K562 (cell line): ENCODE measurements at regions not wholly inside any gene's neighbourhood (a gene's known extent, or its start where the extent isn't known, plus 50 kb on each side); places are given as distances from the start of the nearest gene placed in this dataset.

Experiments used
- POLR2AphosphoS2 ChIP-seq: IDR thresholded peaks from 2 replicates; pipeline ENCODE4 v1.6.1; 2012; ENCODE audit warnings: low read length, improper control_type of control experiment
- TEAD2 ChIP-seq: fragments of 450-650 bp; IDR thresholded peaks from 2 replicates; pipeline ENCODE4 v1.6.1; 2016; ENCODE audit warnings: missing genetic modification characterization, control low read depth, missing compliant biosample characterization

- no peak for TF ChIP-seq TEAD2
- TF ChIP-seq POLR2AphosphoS2, result no peak
These were observed 474.4 kb downstream of the SETD4 start for GRCh38 chr21:35585878-35586277.
